ENCODE measurements at regions not wholly inside any gene's neighbourhood (a gene's known extent, or its start where the extent isn't known, plus 50 kb on each side); places are given as distances from the start of the nearest gene placed in this dataset.

DNA sequence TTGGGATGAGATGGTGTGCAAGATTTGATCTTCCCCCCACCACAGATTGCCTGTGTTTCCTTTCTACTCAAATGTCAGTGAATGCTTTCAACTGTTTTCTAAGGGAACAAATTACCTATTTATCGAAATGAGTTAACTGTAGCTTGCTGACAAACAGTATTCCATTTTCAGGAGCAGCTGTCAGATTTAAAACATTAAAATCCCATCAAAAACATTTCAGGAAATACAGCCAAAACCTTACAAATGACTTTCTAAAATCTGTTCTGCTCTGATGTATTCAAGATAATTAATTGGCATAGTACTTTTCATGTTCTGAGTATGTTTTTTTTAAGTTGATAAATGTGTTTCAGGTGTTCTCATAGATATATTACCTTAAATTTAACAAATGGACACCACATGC, 158.0 kb upstream of the DMRTA1 start:
- FAIRE-seq, result no peak

DNA sequence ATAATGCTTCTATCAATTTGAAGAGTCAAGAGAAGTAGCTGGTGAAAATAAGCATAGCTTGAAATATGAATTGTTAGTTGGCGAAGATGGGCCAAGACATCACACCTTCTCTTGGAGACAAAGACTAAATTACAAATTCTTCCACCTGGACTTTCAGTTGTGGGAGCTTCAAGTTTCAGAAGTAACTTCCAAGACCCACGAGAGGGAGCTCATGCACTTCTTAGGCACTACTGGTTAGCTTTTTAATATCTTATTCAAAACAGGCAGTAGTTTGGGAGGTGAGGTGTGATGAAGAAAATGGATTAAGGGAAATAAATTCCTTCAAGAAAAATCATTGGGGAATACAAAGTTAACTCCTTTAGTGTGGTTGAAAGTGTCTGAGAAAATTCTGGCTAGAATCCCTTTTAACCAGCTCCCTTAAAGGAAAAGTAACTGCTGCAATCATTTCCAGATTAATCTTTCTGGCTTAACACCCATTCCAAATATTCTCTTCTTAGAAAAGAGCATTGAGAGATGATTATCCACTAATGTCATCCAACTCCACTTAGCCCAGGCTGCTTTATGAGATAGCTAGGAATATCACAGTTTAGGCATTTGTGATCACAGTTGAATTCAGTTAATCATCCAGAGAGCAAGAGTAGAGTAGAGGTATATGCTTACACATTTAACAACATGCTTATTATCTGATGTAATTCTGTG, 139.5 kb upstream of the DMRTA1 start:
- no peak for FAIRE-seq

DNA sequence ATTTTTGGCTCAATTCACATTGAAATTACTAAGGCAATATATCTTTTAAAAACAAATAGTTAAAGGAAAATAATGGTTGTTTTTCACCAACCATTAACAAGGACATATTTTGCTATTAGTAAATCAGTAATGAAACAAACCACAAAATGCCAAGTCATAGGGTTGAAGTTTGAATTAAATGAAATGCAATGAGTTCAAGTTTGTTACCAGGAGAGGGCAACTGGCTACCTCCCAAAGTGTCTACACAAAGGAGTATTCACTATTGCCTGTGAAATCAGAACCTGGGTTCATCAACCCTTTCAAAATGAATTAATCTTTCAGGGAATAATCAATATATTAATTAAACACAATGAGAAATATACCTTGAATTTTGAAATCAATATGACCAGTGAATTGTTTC, 138.4 kb upstream of the DMRTA1 start:
- no peak for FAIRE-seq

DNA sequence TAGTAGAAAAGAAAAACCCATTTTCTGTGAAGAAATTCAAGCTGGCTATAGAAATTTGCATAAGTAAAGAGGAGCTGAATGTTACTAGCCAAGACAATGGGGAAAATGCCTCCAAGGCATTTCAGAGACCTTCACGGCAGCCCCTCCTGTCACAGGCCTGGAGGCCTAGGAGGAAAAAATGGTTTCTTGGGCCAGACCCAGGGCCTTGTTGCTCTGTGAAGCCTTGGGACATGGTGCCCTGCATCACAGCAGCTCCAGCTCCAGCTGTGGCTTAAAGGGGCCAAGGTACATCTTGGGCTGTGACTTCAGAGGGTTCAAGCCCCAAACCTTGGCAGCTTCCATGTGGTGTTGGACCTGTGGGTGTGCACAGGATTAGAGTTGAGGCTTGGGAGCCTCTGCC, 130.0 kb upstream of the DMRTA1 start:
- no peak for FAIRE-seq

DNA sequence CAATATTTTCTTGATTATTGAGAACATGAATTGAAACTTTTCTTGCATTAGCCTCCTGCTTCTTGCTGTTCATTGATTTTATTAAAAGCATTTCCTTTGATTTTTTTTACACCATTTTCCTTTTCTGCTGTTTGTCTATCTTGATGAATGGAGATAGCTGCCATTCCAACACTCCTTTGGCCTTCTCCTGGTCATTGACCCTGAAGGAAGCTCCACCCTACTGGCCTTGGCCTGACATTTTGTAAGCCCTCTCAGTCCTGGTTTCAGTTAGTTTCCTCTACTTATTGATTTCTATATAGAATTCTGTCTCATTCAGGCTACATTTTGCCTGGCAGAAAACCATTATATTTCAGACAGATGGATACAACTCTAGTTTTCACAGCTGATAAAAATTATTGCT, 115.1 kb upstream of the DMRTA1 start:
- FAIRE-seq, result no peak

DNA sequence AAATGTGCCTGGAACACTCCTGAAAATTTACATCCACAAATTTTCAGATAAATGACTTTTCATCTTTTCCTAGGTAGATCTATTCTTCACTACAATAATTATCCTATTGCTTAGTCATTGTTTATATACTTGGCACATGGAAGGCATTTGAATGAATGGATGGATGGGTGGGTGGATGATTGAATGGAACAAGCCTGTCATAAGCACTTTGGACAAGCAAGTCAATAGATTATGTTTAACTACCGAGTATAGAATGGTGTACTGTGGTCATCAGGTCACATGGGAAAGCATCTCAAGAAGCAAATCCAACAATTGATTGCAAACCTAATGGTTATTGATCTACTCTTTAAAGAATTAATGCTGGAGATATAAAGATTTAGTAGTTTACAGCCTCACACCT, 114.4 kb upstream of the DMRTA1 start:
- FAIRE-seq, result no peak

DNA sequence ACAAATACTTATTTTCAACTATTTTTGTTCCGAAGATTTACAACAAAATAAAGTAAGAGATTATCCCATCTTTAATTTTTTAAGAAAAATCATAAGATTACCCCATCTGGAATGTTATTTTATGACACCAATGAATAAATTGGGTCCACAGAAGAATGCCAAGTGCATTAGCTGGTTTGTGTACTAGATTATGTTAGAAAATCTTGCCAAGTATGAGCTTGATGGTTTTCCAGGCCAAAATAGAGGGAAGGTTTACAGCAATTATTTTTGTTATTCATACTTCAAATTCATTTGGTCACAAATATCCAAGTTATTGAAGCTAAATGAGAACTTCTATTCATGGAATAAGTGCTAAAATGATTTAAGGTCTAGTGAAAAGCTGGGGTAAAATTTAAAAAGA, 109.4 kb upstream of the DMRTA1 start:
- no peak for FAIRE-seq

DNA sequence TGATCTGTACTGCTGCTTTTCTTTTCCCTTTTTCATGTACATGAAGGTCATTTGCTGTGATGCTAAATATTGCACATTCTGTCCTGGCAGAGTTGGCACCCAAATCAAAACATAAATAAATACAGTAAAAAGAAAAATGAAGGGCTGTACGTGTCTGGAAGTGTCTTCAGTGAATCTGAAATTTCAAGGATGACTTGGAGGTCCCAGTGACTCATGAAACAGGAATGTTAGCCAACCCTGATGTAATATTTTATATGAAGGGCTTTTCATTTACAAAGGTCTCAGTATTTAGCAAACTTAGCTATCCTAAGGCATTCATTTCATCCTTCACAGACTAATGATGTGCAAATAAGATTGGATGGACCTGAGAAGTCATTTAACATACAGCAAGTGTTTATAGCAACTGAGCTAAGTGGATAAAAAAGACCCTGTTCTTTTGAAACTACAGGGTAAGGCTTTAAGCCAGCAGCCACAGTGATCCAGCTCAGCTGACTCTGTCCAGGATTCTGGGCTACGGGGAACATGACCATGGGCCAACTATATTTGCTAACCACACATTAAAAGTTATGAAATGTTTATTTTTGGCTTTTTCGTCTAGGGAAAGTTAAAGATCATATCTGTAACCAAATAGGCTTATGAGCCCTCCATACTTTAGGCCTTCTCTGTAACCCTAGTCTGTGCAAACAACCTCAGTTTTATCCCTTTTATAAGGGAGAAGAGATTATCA, 104.0 kb upstream of the DMRTA1 start:
- FAIRE-seq, result no peak

DNA sequence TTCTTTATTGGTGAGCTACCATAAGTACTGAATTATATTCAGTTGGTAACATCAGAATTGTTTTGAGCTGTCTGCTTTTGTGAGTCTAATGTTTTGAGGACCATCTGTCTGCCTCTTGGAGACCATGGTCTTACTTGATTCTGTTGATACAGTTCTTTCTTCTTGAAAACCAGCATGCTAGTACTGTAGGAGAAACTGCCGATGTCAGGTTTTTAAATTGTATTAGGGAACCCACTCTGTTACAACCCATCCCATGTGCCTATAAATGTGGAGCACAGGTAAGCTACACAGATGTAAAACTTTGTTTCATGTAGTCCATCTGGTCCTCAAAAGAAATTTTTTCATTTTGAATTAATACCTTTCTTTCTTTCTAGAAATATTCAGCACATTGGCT, 103.4 kb upstream of the DMRTA1 start:
- FAIRE-seq, result no peak

DNA sequence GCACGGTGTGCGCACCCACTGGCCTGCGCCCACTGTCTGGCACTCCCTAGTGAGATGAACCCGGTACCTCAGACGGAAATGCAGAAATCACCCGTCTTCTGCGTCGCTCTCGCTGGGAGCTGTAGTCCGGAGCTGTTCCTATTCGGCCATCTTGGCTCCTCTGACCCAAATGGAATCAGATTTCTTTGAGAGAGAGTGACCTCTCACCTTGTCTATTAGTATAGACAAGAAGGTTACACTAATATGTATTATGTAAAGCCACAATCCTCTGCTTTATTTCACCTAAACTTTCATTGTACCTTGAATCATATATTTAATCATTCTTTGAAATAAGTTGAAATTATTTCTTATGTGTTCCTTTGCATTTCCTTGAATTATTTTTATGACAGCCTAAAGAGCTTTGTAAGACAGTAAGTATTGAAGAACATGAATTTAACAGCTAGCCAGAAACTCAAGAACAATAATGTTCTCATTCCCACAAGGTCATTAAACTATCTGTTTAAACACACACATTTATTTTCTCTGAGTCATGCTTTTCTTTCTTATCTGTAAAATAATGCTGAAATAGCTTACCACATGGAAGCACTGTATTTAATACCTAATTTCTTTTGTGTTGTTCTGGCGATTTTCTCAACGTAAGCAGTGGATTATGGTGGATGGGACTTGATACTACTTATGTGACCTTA, 91.8 kb upstream of the DMRTA1 start:
- no peak for FAIRE-seq

DNA sequence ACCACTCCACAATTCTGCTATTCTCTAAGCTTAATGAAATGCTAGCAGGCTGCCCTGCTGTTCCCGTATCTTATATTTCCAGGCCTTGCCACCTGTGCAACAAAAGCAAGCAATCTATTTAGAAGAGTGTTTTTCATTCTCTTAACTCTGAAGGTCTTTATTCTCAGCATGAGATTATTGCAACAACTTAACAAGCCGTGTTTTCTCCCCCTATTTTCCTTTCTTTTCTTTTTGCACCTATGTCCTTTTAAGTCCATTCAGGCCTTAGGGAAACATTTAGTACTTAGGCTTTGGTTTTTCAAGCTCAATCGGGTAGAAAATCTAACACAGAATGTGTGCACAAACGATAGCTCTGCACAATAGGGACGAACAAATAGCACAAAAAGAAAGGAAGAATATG, 89.6 kb upstream of the DMRTA1 start:
- no peak for FAIRE-seq

DNA sequence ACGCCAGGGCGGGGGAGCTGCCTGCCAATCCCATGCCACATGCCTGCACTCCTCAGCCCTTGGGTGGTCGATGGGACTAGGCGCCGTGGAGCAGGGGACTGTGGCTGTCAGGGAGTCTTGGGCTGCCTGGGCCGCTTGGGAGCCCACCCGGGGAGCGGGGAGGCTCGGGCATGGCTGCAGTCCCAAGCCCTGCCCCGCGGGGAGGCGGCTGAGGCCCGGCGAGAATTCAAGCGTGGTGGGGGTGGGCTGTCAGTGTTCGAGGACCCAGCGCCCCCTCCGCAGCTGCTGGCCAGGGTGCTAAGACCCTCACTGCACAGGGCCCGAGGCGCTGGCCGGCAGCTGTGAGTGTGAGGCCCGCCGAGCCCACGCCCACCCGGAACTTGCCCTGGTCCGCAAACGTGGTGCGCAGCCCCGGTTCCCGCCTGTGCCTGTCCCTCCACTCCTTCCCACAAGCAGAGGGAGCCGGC, 83.2 kb upstream of the DMRTA1 start:
- no peak for FAIRE-seq

DNA sequence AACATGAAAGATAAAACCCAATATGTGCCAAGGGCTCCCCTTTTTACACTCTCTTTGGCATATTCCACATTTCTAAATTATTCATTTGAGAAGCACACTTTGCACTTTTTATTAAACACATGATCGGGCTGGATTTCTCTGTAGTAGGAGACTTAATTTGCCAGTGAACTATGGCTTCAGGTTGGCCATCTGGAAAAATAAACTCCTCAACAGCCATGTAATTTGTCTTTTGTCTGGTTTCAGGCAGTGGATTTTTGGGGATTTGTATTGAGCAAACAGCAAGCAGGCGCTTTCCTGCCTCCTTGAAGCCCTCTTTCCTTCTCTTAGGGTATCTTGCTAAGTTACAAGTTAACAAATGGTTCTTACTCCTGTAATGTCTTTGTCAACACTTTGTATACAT, 73.0 kb upstream of the DMRTA1 start:
- FAIRE-seq, result no peak

DNA sequence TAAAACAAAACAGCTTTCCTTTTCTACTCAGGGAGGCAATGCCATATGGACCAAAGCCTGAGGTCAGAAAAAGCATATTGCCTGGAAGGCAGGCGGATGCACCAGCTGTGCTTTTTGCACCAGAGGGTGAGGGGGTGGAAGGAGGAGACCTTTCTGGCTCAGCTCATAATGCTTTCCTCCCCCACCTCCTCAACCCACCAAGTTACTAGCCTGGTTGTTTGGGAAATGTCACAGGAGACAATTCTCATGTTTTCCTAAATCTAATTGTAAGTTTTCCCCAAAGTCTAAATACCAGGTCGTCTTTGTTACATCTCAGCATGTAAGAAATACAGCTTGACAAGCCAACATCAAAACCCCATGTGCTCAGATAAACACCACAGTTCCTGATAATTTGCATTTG, 72.6 kb upstream of the DMRTA1 start:
- FAIRE-seq, result no peak

DNA sequence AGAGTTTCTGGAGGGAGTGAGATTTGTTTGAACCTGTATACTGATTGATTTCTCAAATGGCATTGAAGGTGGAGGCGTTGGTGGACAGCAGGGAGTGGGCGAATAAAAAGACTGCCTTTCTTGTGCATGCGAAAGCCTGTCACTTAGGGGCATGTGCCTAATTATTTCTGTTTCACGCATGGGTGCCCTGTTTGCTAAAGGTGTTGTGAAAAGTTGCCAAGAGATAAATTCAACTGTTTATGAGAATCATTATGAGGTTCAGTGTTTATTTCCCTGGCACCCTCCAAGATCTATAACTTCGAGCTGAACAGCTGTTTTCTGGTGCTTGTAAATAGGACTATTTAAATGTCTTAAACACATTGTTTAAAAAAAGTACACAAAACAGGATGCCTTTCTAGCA, 67.4 kb upstream of the DMRTA1 start:
- no peak for FAIRE-seq

DNA sequence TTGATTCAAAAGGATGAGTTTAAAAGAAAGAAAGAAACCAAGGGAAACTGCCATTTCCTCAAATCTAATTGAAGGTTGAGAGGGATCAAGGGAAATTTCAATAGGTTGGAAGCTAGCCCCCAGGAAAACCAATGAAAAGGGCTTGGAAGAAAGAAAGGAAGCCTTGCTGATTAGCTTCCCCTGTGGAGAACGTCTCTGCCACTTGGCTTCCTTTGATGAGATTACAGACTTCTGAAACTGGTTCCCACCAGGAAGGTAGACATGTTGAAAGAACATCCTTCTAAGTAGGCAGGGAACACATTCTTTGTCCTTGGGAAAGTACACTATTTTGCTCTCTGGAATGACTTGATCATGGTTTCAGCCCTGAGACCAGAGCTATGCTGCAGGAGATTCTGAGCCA, 65.5 kb upstream of the DMRTA1 start:
- FAIRE-seq, result no peak

DNA sequence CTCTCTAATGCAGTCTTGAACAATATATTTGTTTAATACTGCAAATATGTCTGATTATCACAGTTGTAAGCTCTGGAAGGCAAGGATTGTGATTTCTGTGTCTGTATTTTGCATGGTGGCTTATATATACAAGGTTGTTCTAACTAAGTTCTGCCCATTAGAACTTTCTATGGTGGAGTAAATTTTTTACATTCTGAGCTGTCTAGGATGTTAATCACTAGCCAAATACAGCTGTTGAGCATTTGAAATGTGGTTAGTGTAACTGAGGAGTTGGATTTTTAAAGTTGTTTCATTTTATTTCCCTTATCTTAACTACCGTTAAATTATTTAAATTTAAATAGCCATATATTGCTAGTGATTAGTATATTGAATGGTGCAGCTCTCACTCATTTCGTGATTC, 64.3 kb upstream of the DMRTA1 start:
- no peak for FAIRE-seq

DNA sequence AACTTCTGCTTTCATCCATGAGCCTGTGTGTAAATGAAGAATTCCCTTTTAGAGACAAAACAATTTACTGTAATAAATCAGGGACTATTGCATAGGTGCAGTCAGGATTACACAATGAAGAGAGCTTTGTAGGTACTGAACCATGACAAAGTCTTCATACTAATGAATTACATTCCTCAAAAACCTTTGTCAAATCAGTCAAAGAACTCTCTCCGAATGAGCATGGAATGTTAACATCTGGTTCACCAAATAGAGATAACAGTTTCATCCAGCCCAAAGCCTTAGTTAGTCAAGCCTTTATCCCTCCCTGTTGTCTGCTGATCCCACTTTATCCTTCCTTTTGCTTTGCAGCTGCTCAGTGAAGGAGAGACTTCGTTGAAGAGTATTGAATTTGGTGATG, 62.9 kb upstream of the DMRTA1 start:
- FAIRE-seq, result no peak

DNA sequence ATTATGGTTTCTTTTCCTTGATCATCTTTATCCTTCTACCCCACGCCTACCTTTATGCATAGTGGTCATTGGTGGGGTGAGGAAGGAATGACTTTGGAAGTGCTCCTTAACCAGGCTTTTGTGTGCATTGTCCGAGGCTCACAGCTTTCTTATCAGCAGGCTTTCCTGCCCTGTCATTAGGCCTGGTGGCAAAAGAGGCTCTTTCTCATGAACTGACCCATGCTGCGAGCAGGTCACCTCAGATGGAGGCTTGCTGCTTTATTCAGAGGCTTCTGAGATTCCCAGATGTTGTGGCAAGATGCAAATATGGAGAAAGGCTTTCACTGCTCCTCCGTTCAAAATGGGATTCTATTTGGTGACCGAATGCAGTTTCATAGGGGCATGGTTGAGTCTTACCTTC, 57.4 kb upstream of the DMRTA1 start:
- FAIRE-seq, result no peak

DNA sequence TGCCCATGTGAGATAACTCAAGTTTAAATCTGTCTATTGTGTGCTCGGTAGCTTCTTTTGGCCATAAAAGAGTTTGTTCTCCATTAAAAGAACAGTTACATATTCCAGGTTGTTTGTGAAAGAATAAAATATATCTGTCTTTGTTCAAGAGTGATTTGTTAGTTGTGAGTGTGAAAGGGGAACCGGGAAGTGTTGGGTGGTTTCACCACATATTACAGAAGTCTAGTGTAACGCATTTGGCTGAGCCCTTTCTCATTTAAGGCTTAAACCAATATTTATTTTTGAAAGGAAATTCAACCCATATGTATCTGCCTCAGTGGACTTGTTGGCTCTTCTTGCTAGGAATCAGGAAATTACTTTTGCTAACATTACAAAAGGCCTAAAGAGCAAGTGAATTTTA, 54.1 kb upstream of the DMRTA1 start:
- no peak for FAIRE-seq

DNA sequence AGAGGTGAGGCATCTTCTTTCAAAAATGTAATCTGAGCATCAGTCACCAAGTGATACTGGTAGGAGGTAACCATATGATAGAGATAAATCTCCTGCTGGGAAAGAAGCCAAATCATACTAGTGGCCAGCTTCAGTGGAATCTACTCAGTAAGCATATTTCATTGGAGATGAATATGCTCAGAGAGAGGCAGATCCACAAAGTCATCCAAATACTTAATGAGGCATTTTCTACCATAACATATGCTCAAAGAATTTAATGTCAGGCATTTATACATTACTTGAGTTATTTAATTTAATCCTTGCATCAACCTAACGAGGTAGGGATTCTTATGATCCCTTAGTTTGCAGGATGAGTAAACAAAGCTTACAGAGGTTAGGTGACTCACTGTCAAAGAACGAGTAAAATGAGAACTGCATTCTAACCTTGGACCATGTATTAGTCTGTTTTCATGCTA, 50.9 kb upstream of the DMRTA1 start:
- FAIRE-seq, result no peak

All from colon (tissue), 2 donors.